ENCODE measurements at regions not wholly inside any gene's neighbourhood (a gene's known extent, or its start where the extent isn't known, plus 50 kb on each side); places are given as distances from the start of the nearest gene placed in this dataset.

GRCh38 chr21:14881863-14882499 lies 182.8 kb downstream of the NRIP1 start:
- peaks cover 8% of the 10 kb centered on the region for H3K4me1 Mint-ChIP-seq (ENCODE audit: low read depth, unreplicated experiment)
- peaks cover 1% of the 10 kb centered on the region for H3K27me3 Mint-ChIP-seq (ENCODE audit: unreplicated experiment)
- H3K9me3 Mint-ChIP-seq (ENCODE audit: unreplicated experiment): peaks cover 6% of the 10 kb centered on the region
- no peak overlapping the region for H3K4me3 Mint-ChIP-seq (ENCODE audit: unreplicated experiment)
- no peaks in the 10 kb centered on the region for H3K36me3 Mint-ChIP-seq (ENCODE audit: unreplicated experiment)
- no peak overlapping the region for H3K27ac Mint-ChIP-seq (ENCODE audit: unreplicated experiment)
- TF ChIP-seq CTCF (IDR thresholded peaks at IDR 0.05; ENCODE audit: partially characterized antibody, unreplicated experiment): no peak
- DNase-seq: no peak

- Mint-ChIP-seq H3K4me3 (ENCODE audit: unreplicated experiment) (no peak overlapping the region), H3K36me3 (ENCODE audit: unreplicated experiment) (no peaks in the 10 kb centered on the region), H3K27me3 (ENCODE audit: unreplicated experiment) (peaks cover 1% of the 10 kb centered on the region), H3K27ac (ENCODE audit: unreplicated experiment) (no peak overlapping the region), H3K4me1 (ENCODE audit: low read depth, unreplicated experiment) (peaks cover 10% of the 10 kb centered on the region), H3K9me3 (ENCODE audit: unreplicated experiment) (peaks cover 8% of the 10 kb centered on the region)
- no peak for DNase-seq
- no peak for TF ChIP-seq CTCF (IDR thresholded peaks at IDR 0.05; ENCODE audit: partially characterized antibody, unreplicated experiment)
Observed at GRCh38 chr21:14880922-14881321, 183.9 kb downstream of the NRIP1 start.

- no peak for DNase-seq
- no peaks in the 10 kb centered on the region for H3K36me3 Mint-ChIP-seq (ENCODE audit: unreplicated experiment)
- peaks cover 13% of the 10 kb centered on the region for H3K4me1 Mint-ChIP-seq (ENCODE audit: low read depth, unreplicated experiment)
- no peak for TF ChIP-seq CTCF (IDR thresholded peaks at IDR 0.05; ENCODE audit: partially characterized antibody, unreplicated experiment)
- H3K9me3 Mint-ChIP-seq (ENCODE audit: unreplicated experiment): peaks cover 8% of the 10 kb centered on the region
- peaks cover 1% of the 10 kb centered on the region for H3K27me3 Mint-ChIP-seq (ENCODE audit: unreplicated experiment)
- no peak overlapping the region for H3K27ac Mint-ChIP-seq (ENCODE audit: unreplicated experiment)
- no peak overlapping the region for H3K4me3 Mint-ChIP-seq (ENCODE audit: unreplicated experiment)
Observed at GRCh38 chr21:14879458-14879857, 185.3 kb downstream of the NRIP1 start.

GRCh38 chr21:14878971-14879370 lies 185.8 kb downstream of the NRIP1 start:
- TF ChIP-seq CTCF (IDR thresholded peaks at IDR 0.05; ENCODE audit: partially characterized antibody, unreplicated experiment): no peak
- Mint-ChIP-seq H3K4me1 (ENCODE audit: low read depth, unreplicated experiment) (peaks cover 9% of the 10 kb centered on the region), H3K36me3 (ENCODE audit: unreplicated experiment) (no peaks in the 10 kb centered on the region), H3K27ac (ENCODE audit: unreplicated experiment) (no peak overlapping the region), H3K4me3 (ENCODE audit: unreplicated experiment) (no peak overlapping the region), H3K27me3 (ENCODE audit: unreplicated experiment) (no peaks in the 10 kb centered on the region), H3K9me3 (ENCODE audit: unreplicated experiment) (peaks cover 5% of the 10 kb centered on the region)
- DNase-seq: no peak

- no peak for DNase-seq
- no peak for TF ChIP-seq CTCF (IDR thresholded peaks at IDR 0.05; ENCODE audit: partially characterized antibody, unreplicated experiment)
- Mint-ChIP-seq H3K9me3 (ENCODE audit: unreplicated experiment) (peaks cover 3% of the 10 kb centered on the region), H3K4me3 (ENCODE audit: unreplicated experiment) (no peak overlapping the region), H3K27me3 (ENCODE audit: unreplicated experiment) (no peaks in the 10 kb centered on the region), H3K36me3 (ENCODE audit: unreplicated experiment) (no peaks in the 10 kb centered on the region), H3K27ac (ENCODE audit: unreplicated experiment) (no peak overlapping the region), H3K4me1 (ENCODE audit: low read depth, unreplicated experiment) (peaks cover 10% of the 10 kb centered on the region)
Observed at GRCh38 chr21:14877581-14878228, 187.1 kb downstream of the NRIP1 start.
